IgD-negative memory B cell (primary cell): ENCODE measurements at regions not wholly inside any gene's neighbourhood (a gene's known extent, or its start where the extent isn't known, plus 50 kb on each side); places are given as distances from the start of the nearest gene placed in this dataset.

ENCODE experiments used
- H3K27ac Mint-ChIP-seq, 3 donors: one replicate each; pipeline ENCODE4 v1.8.0; 2020 to 2022; ENCODE audit warnings: mild to moderate bottlenecking in 3 of 3, mixed read lengths in 3 of 3, moderate library complexity in 1 of 3
- H3K27me3 Mint-ChIP-seq: one replicate; pipeline ENCODE4 v1.8.0; 2021; ENCODE audit warnings: mixed read lengths
- H3K36me3 Mint-ChIP-seq: one replicate; pipeline ENCODE4 v1.8.0; 2020; ENCODE audit warnings: mild to moderate bottlenecking, mixed read lengths
- H3K4me1 Mint-ChIP-seq, 3 donors: one replicate each; pipeline ENCODE4 v1.8.0; 2020 to 2022; ENCODE audit warnings: mixed read lengths in 3 of 3, mild to moderate bottlenecking in 1 of 3
- H3K4me3 Mint-ChIP-seq, 4 donors: one replicate each; pipeline ENCODE4 v1.8.0; 2020 to 2022; ENCODE audit warnings: mild to moderate bottlenecking in 4 of 4, mixed read lengths in 4 of 4, moderate library complexity in 3 of 4
- H3K9me3 Mint-ChIP-seq, 3 donors: one replicate each; pipeline ENCODE4 v1.8.0; 2020 to 2021; ENCODE audit warnings: mixed read lengths in 3 of 3, mild to moderate bottlenecking in 1 of 3

- peaks cover 15 to 30% (median 16%) of the 10 kb centered on the region in 3 donors for H3K4me1 Mint-ChIP-seq
- no peaks in the 10 kb centered on the region for H3K27me3 Mint-ChIP-seq
- no peaks in the 10 kb centered on the region for H3K9me3 Mint-ChIP-seq
- H3K27ac Mint-ChIP-seq: no peak overlapping the region
- peaks cover 9% of the 10 kb centered on the region for H3K36me3 Mint-ChIP-seq
- H3K4me3 Mint-ChIP-seq: no peak overlapping the region
Measured at GRCh38 chr2:74050151-74050550, 65.4 kb downstream of the TET3 start.

- no peaks in the 10 kb centered on the region for H3K9me3 Mint-ChIP-seq
- no peak overlapping the region for H3K4me3 Mint-ChIP-seq
- H3K27me3 Mint-ChIP-seq: no peaks in the 10 kb centered on the region
- H3K27ac Mint-ChIP-seq: peak overlapping the region in 1 of 3 donors; percentile 46
- H3K4me1 Mint-ChIP-seq: peaks cover 15 to 30% (median 16%) of the 10 kb centered on the region in 3 donors
- H3K36me3 Mint-ChIP-seq: peaks cover 9% of the 10 kb centered on the region
Measured at GRCh38 chr2:74051504-74051903, 66.8 kb downstream of the TET3 start.

DNA sequence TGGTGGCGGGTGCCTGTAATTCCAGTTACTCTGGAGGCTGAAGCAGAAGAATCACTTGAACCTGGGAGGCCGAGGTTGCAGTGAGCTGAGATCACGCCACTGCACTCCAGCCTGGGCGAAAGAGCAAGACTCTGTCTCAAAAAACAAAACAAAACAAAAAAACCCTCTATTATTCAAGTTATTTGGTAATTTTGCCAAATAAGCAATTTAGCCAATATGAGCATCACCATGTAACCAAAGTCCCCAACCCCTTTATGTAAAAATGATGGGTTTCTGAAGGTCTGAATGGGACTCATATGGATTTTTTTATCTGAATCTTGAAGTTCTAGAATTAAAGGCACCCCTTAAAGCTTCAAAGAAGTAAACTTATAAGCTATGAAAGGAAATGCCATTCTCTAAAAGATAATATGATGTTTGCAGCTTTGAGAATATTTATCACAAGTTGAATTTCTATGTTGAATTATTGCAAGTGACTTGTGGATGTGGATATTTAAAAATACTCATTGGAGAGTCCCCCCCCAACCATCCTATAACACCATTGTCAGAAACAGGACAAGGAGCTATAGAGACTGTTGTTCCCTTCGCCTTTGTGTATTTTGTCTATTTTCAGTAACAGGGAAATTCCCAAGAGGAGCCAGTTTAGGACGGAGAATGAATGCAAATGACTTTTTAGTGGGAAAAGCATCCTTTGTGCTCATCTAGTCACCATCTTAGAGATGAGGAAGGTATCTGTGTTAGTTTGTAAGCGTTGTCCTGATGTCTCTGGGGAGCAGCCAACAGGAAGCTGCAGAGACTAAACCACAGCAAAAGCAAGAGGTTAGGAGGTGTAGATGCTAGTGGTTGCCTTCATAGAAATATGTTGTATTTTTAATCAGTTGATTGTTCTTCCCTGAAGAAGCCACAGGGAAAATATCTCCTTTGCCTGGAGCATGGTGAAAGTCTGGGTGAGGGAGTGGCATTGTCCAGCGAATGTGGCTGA is 68.3 kb downstream of the TET3 start:
- H3K4me1 Mint-ChIP-seq: peaks cover 17 to 30% (median 18%) of the 10 kb centered on the region in 3 donors
- no peaks in the 10 kb centered on the region for H3K9me3 Mint-ChIP-seq
- no peaks in the 10 kb centered on the region for H3K27me3 Mint-ChIP-seq
- H3K4me3 Mint-ChIP-seq: peak overlapping the region in 2 of 4 donors; percentile 52 to 53
- H3K27ac Mint-ChIP-seq: peak overlapping the region in 2 of 3 donors; percentile 4 to 59
- peaks cover 7% of the 10 kb centered on the region for H3K36me3 Mint-ChIP-seq

DNA sequence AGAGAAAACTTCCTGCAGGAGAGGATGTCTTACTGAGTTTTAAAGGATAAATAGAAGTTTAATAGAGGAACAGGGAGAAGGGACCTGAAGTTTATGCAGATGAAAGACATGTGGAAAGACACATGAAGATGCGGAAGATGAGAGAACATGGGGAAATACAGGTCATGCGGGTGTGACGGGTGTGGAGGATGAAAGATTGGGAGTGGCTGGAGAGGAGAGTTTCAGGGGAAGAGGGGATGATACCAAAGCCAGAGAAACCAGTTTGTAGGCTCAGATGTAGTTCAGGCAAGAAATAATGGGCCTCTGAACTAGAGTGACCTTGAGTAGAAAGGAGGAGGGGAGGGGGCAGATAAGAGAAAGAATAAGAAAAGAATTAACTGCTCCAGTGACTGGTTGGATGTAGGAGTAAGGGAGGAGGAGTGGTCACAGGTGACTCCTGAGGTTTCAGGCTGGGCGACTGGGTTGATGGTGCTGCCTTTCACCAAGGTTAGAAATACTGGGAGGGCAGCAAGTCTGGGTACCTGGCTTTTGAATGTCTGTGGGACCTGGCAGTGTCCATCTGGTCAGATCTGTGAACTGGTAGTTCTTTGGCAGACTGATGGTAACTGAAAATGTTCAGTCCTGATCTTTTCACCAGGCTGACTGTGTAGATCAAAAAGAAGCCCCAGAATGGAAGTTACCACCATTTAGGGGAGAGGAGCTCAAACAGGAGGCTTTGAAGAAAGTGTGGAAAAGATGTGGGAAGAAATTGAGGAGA is 69.4 kb downstream of the TET3 start:
- Mint-ChIP-seq H3K4me1 (peaks cover 17 to 30% (median 19%) of the 10 kb centered on the region in 3 donors), H3K4me3 (peak overlapping the region in 2 of 4 donors; percentile 20 to 52)

GRCh38 chr2:74059137-74059775 is 74.5 kb downstream of the TET3 start:
- H3K27ac Mint-ChIP-seq: no peak overlapping the region
- H3K4me1 Mint-ChIP-seq: peaks cover 6 to 15% (median 6%) of the 10 kb centered on the region in 3 donors
- no peaks in the 10 kb centered on the region for H3K9me3 Mint-ChIP-seq
- H3K27me3 Mint-ChIP-seq: no peaks in the 10 kb centered on the region
- H3K36me3 Mint-ChIP-seq: peaks cover 5% of the 10 kb centered on the region
- no peak overlapping the region for H3K4me3 Mint-ChIP-seq

More for the DNA sequence above, 69.4 kb downstream of the TET3 start:
- Mint-ChIP-seq H3K27me3 (no peaks in the 10 kb centered on the region), H3K27ac (no peak overlapping the region), H3K9me3 (no peaks in the 10 kb centered on the region), H3K36me3 (peaks cover 1% of the 10 kb centered on the region)

GRCh38 chr2:74063486-74063885 is 78.8 kb downstream of the TET3 start:
- H3K4me3 Mint-ChIP-seq: no peak overlapping the region
- H3K4me1 Mint-ChIP-seq: peaks cover 3 to 18% (median 11%) of the 10 kb centered on the region in 3 donors
- no peaks in the 10 kb centered on the region for H3K27me3 Mint-ChIP-seq
- no peak overlapping the region for H3K27ac Mint-ChIP-seq
- peaks cover 3% of the 10 kb centered on the region for H3K36me3 Mint-ChIP-seq
- H3K9me3 Mint-ChIP-seq: no peaks in the 10 kb centered on the region

- Mint-ChIP-seq H3K27ac (peak overlapping the region in 1 of 3 donors; percentile 47), H3K36me3 (peaks cover 10% of the 10 kb centered on the region), H3K4me1 (peaks cover 3 to 18% (median 12%) of the 10 kb centered on the region in 3 donors), H3K9me3 (no peaks in the 10 kb centered on the region), H3K27me3 (no peaks in the 10 kb centered on the region), H3K4me3 (no peak overlapping the region)
Measured at GRCh38 chr2:74065456-74065855, 80.7 kb downstream of the TET3 start.

- no peak overlapping the region for H3K27ac Mint-ChIP-seq
- no peaks in the 10 kb centered on the region for H3K9me3 Mint-ChIP-seq
- no peak overlapping the region for H3K4me3 Mint-ChIP-seq
- H3K27me3 Mint-ChIP-seq: no peaks in the 10 kb centered on the region
- peaks cover 10% of the 10 kb centered on the region for H3K36me3 Mint-ChIP-seq
- H3K4me1 Mint-ChIP-seq: peaks cover 3 to 18% (median 12%) of the 10 kb centered on the region in 3 donors
Measured at GRCh38 chr2:74066491-74067203, 81.1 kb downstream of the BOLA3 start.

- no peak overlapping the region for H3K27ac Mint-ChIP-seq
- H3K36me3 Mint-ChIP-seq: peaks cover 10% of the 10 kb centered on the region
- no peaks in the 10 kb centered on the region for H3K27me3 Mint-ChIP-seq
- H3K9me3 Mint-ChIP-seq: no peaks in the 10 kb centered on the region
- H3K4me3 Mint-ChIP-seq: no peak overlapping the region
- H3K4me1 Mint-ChIP-seq: peaks cover 3 to 18% (median 14%) of the 10 kb centered on the region in 3 donors
Measured at GRCh38 chr2:74067221-74067747, 80.4 kb downstream of the BOLA3 start.

GRCh38 chr2:74070991-74071390 is 76.7 kb downstream of the BOLA3 start:
- no peaks in the 10 kb centered on the region for H3K9me3 Mint-ChIP-seq
- H3K4me1 Mint-ChIP-seq: peaks cover 7 to 19% (median 11%) of the 10 kb centered on the region in 3 donors
- no peaks in the 10 kb centered on the region for H3K27me3 Mint-ChIP-seq
- no peak overlapping the region for H3K4me3 Mint-ChIP-seq
- no peak overlapping the region for H3K27ac Mint-ChIP-seq
- peaks cover 10% of the 10 kb centered on the region for H3K36me3 Mint-ChIP-seq

DNA sequence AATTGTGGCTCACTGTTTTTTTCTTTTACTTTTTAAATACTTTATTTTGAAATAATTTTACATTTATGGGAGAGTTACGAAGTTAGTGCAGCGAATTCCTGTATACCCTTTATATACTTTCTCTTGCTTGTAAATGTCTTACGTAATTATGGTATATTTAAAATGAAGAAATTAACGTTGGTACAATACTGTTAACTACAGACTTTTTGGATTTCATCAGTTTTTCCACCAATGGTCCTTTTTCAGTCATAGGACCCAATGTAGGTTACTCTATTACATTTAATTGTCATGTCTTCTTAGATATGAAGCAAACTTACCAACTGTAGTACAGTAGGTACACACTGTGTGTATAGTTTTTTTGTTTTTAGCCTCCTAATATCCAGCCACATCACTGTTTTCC is 76.3 kb downstream of the BOLA3 start:
- no peak overlapping the region for H3K27ac Mint-ChIP-seq
- H3K9me3 Mint-ChIP-seq: no peaks in the 10 kb centered on the region
- no peaks in the 10 kb centered on the region for H3K27me3 Mint-ChIP-seq
- H3K36me3 Mint-ChIP-seq: peaks cover 10% of the 10 kb centered on the region
- H3K4me1 Mint-ChIP-seq: peaks cover 7 to 20% (median 12%) of the 10 kb centered on the region in 3 donors
- H3K4me3 Mint-ChIP-seq: no peak overlapping the region

DNA sequence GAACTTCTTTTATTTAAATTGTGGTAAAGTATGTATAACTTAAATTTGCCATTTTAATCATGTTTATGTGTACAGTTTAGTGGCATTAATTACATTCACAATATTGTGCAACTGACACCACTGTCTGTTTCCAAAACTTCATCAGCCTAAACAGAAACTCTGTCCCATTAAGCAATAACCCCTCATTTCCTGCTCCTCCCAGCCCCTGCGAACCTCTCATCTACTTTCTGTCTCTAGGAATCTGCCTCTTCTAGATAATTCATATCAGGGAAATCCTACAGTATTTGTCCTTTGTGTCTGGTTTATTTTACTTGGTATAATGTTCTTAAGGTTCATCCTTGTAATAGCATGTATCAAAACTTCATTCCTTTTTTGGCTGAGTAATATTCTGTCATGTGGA is 75.1 kb downstream of the BOLA3 start:
- Mint-ChIP-seq H3K27me3 (no peaks in the 10 kb centered on the region), H3K27ac (no peak overlapping the region), H3K36me3 (peaks cover 10% of the 10 kb centered on the region), H3K4me1 (peaks cover 5 to 12% (median 10%) of the 10 kb centered on the region in 3 donors), H3K4me3 (no peak overlapping the region), H3K9me3 (no peaks in the 10 kb centered on the region)

DNA sequence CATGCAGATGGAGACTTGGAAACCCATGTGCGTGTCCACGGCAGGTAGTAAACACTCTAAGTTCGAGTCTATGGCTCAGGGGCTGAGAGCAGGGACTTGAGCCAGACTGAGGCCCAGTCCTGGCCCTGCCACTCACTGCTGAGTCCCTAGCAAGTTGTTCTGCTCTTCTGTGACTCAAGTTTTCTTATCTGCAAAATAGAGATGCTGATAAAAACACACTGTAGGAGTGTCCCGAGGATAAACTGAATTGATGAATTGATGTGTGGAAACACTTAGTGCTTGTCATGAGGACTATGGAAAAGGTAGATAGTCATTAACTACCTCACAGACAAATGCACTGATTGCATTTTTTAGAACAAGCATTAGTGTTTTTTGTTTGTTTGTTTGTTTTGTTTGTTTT is 73.2 kb downstream of the BOLA3 start:
- Mint-ChIP-seq H3K27ac (peak overlapping the region in 1 of 3 donors; percentile 57), H3K27me3 (no peaks in the 10 kb centered on the region), H3K4me3 (no peak overlapping the region), H3K4me1 (peaks cover 8 to 13% (median 9%) of the 10 kb centered on the region in 3 donors), H3K9me3 (no peaks in the 10 kb centered on the region), H3K36me3 (peaks cover 10% of the 10 kb centered on the region)

DNA sequence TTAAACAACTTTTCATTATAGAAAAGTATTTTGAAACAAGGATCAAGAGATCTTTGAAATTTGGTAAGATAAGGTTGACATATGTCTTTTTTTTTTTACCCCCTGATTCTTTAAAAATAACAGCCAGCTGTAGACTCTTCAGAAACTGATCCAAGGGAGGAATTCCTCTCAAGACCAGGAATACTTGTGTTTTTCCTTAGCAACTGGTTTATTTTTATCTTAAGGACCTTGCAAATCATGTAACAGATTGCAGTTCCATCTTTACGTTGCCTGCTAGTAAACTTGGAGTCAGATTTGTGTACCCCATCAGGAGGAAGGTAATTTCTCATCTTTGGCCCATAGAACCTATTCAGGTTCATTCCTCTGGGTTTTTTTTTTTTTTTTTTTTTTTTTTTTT is 71.6 kb downstream of the BOLA3 start:
- H3K4me3 Mint-ChIP-seq: no peak overlapping the region
- no peak overlapping the region for H3K27ac Mint-ChIP-seq
- H3K36me3 Mint-ChIP-seq: peaks cover 4% of the 10 kb centered on the region
- peaks cover 15 to 22% (median 17%) of the 10 kb centered on the region in 3 donors for H3K4me1 Mint-ChIP-seq
- no peaks in the 10 kb centered on the region for H3K27me3 Mint-ChIP-seq
- H3K9me3 Mint-ChIP-seq: no peaks in the 10 kb centered on the region
